Lung (tissue), 11 donors: ENCODE measurements at regions not wholly inside any gene's neighbourhood (a gene's known extent, or its start where the extent isn't known, plus 50 kb on each side); places are given as distances from the start of the nearest gene placed in this dataset.

ENCODE experiments used
- ATAC-seq: fragments of 200-7000 bp; cut with Tn5 transposase; one replicate; pipeline ENCODE4 v1.9.1; 2020; ENCODE audit warnings: moderate number of reproducible peaks; ENCODE audit not compliant: insufficient read depth, low FRiP score
- DNase-seq, 3 donors: peaks; one replicate each; pipeline ENCODE4 v3.0.0-alpha.2; 2013 to 2017
- H3K27ac ChIP-seq, 2 donors: one replicate each; pipeline ENCODE4 v1.5.1; 2013; ENCODE audit warnings: mild to moderate bottlenecking in 2 of 2, moderate library complexity in 2 of 2, control low read depth in 1 of 2, inconsistent platforms in 1 of 2, low read depth in 1 of 2, low read length in 1 of 2
- H3K27me3 ChIP-seq, 3 donors: one replicate each; pipeline ENCODE4 v1.5.1; 2013; ENCODE audit warnings: low read length in 2 of 3; ENCODE audit not compliant: control insufficient read depth in 3 of 3, insufficient read depth in 3 of 3
- H3K36me3 ChIP-seq, 4 donors: one replicate each; pipeline ENCODE4 v1.5.1; 2013; ENCODE audit warnings: low read length in 4 of 4, mild to moderate bottlenecking in 1 of 4, moderate library complexity in 1 of 4; ENCODE audit not compliant: control insufficient read depth in 4 of 4, insufficient read depth in 4 of 4
- H3K4me1 ChIP-seq, 5 donors: one replicate each; pipeline ENCODE4 v1.5.1; 2013; ENCODE audit warnings: low read length in 5 of 5, mild to moderate bottlenecking in 2 of 5, moderate library complexity in 1 of 5; ENCODE audit not compliant: control insufficient read depth in 5 of 5, insufficient read depth in 5 of 5
- H3K4me3 ChIP-seq: one replicate; pipeline ENCODE4 v1.5.1; 2013; ENCODE audit warnings: mild to moderate bottlenecking, control low read depth, moderate library complexity
- H3K9ac ChIP-seq, 2 donors: one replicate each; pipeline ENCODE4 v1.5.1; 2013; ENCODE audit warnings: low read length in 2 of 2, control low read depth in 1 of 2; ENCODE audit not compliant: insufficient read depth in 1 of 2
- H3K9me3 ChIP-seq, 4 donors: one replicate each; pipeline ENCODE4 v1.5.1; 2013; ENCODE audit warnings: low read length in 3 of 4, mild to moderate bottlenecking in 1 of 4, moderate library complexity in 1 of 4; ENCODE audit not compliant: control insufficient read depth in 4 of 4, insufficient read depth in 3 of 4
- WGBS, 2 donors: extraction: QIAGEN DNeasy Blood & Tissue Kit; methylation state at CpG; one replicate each; pipeline ENCODE4 v1.1.7; 2013; 5-methylcytosine and 5-hydroxymethylcytosine counted together
- TF ChIP-seq, protein P1 (sequence below): IDR thresholded peaks from 2 replicates; pipeline ENCODE4 v1.5.1; 2012; ENCODE audit warnings: mild to moderate bottlenecking; ENCODE audit errors: control extremely low read depth, extremely low read depth
- donor health status: control.
- donor health status: control.
- donor health status: Bipolar disorder and iron deficiency.
- donor health status: healthy.
- donor health status: DM: yes; HTN: yes; CAD: no.

DNA sequence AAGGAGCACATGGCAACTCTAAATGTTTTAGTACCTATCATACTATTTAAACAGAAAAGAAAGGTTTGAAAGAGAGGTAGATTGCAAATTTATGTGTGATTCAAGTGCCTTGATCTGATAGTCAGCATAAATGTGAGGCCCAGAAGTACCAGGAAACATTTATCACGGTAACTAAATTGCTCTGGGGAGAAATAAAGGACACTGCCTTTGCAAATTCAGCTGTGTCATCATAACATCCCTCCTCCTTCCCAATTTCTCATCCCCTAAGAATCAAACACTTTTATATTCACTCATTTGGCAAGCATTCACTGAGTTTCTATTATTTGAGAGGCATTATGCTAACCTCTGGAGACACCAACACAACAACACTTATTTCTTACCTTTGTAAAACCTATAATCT is 563.4 kb upstream of the CA10 start:
- Histone ChIP-seq H3K27ac (no peak overlapping the region), H3K4me3 (no peak overlapping the region), H3K4me1 (no peaks in the 10 kb centered on the region), H3K9ac (no peak overlapping the region), H3K36me3 (no peaks in the 10 kb centered on the region), H3K27me3 (no peaks in the 10 kb centered on the region), H3K9me3 (no peaks in the 10 kb centered on the region)
- WGBS, 2 donors = 83 to 96% methylated on average over 1 of the region's 1 CpG
- ATAC-seq (no peak), DNase-seq (no peak)
- TF ChIP-seq, protein P1, sequence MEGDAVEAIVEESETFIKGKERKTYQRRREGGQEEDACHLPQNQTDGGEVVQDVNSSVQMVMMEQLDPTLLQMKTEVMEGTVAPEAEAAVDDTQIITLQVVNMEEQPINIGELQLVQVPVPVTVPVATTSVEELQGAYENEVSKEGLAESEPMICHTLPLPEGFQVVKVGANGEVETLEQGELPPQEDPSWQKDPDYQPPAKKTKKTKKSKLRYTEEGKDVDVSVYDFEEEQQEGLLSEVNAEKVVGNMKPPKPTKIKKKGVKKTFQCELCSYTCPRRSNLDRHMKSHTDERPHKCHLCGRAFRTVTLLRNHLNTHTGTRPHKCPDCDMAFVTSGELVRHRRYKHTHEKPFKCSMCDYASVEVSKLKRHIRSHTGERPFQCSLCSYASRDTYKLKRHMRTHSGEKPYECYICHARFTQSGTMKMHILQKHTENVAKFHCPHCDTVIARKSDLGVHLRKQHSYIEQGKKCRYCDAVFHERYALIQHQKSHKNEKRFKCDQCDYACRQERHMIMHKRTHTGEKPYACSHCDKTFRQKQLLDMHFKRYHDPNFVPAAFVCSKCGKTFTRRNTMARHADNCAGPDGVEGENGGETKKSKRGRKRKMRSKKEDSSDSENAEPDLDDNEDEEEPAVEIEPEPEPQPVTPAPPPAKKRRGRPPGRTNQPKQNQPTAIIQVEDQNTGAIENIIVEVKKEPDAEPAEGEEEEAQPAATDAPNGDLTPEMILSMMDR = no peak

- DNase-seq (no peak), ATAC-seq (no peak)
- Histone ChIP-seq H3K9ac (no peak overlapping the region), H3K27me3 (no peaks in the 10 kb centered on the region), H3K36me3 (no peaks in the 10 kb centered on the region), H3K4me3 (no peak overlapping the region), H3K9me3 (peaks cover 0 to 5% (median 0%) of the 10 kb centered on the region in 4 donors), H3K27ac (no peak overlapping the region), H3K4me1 (no peaks in the 10 kb centered on the region)
- TF ChIP-seq, protein P1 = no peak
- 8 to 10% methylated on average over 1 of the region's 1 CpG for WGBS, 2 donors
These were observed 551.9 kb upstream of the CA10 start for GRCh38 chr17:52710363-52710901.

GRCh38 chr17:52709724-52710123 is 551.2 kb upstream of the CA10 start:
- H3K9me3 ChIP-seq = peaks cover 0 to 5% (median 0%) of the 10 kb centered on the region in 4 donors
- WGBS, 2 donors = 83 to 85% methylated on average over 3 of the region's 3 CpGs
- no peaks in the 10 kb centered on the region for H3K4me1 ChIP-seq
- TF ChIP-seq, protein P1 = no peak
- no peak for ATAC-seq
- H3K9ac ChIP-seq = no peak overlapping the region
- H3K36me3 ChIP-seq = no peaks in the 10 kb centered on the region
- no peaks in the 10 kb centered on the region for H3K27me3 ChIP-seq
- H3K27ac ChIP-seq = no peak overlapping the region
- H3K4me3 ChIP-seq = no peak overlapping the region
- DNase-seq = no peak

GRCh38 chr17:52696362-52696761 is 537.8 kb upstream of the CA10 start:
- no peak overlapping the region for H3K27ac ChIP-seq
- no peaks in the 10 kb centered on the region for H3K36me3 ChIP-seq
- no peaks in the 10 kb centered on the region for H3K27me3 ChIP-seq
- no peak overlapping the region for H3K9ac ChIP-seq
- no peak for ATAC-seq
- H3K9me3 ChIP-seq = no peaks in the 10 kb centered on the region
- H3K4me1 ChIP-seq = no peaks in the 10 kb centered on the region
- 82 to 87% methylated on average over 3 of the region's 3 CpGs for WGBS, 2 donors
- no peak overlapping the region for H3K4me3 ChIP-seq
- TF ChIP-seq, protein P1 = no peak
- DNase-seq = no peak
